ENCODE measurements at regions not wholly inside any gene's neighbourhood (a gene's known extent, or its start where the extent isn't known, plus 50 kb on each side); places are given as distances from the start of the nearest gene placed in this dataset.

GRCh38 chr2:175432021-175432420, 250.5 kb upstream of the ATP5MC3 start:
- TF ChIP-seq GATA3 (IDR thresholded peaks at IDR 0.05; ENCODE audit: low read depth, low read length) (no peak), GATA2 (IDR thresholded peaks at IDR 0.05; ENCODE audit: low read depth, low read length) (no peak)

Measured in SH-SY5Y (cell line).